ENCODE measurements at regions not wholly inside any gene's neighbourhood (a gene's known extent, or its start where the extent isn't known, plus 50 kb on each side); places are given as distances from the start of the nearest gene placed in this dataset.

DNA sequence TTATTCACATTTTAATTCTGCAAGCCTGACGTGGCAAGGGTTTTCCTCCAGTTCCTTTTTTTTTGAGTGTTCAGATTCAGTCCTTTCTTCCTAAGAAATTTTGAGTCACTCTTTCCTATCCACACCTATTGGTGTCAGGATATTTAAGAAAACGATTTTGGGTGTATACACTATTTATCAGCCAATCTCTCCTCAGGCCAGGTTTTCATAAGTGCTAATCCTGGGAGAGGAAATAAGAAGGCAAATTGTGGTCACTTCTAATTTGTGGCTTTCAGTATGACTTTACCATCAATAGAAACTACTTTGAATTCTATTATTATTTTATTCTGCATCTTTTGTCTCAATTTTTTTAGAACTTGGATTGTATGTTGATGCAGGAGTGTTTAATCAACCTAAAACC is 174.4 kb downstream of the DSEL start:
- Histone ChIP-seq H3K9ac (ENCODE audit: low read length) (no peak overlapping the region), H3K27me3 (ENCODE audit: insufficient read depth, low read length) (no peaks in the 10 kb centered on the region), H3K27ac (ENCODE audit: low read depth, low read length) (no peak overlapping the region), H3K9me3 (ENCODE audit: control insufficient read depth in 1 of 2, insufficient read depth in 1 of 2, low read depth in 1 of 2, low read length in 2 of 2) (peaks cover 4 to 5% of the 10 kb centered on the region in 2 experiments; a peak in 2 of 4 replicates), H3K36me3 (ENCODE audit: control insufficient read depth in 1 of 2, insufficient read depth in 2 of 2, low read length in 2 of 2) (no peaks in the 10 kb centered on the region), H2AFZ (ENCODE audit: low read depth, low read length, poor library complexity, severe bottlenecking) (no peak overlapping the region), H3K4me2 (ENCODE audit: low read length) (no peak overlapping the region), H3K9me2 (ENCODE audit: insufficient read depth) (no peaks in the 10 kb centered on the region), H3K4me1 (ENCODE audit: control insufficient read depth in 1 of 2, insufficient read depth in 2 of 2, low read length in 2 of 2) (no peaks in the 10 kb centered on the region), H4K20me1 (ENCODE audit: insufficient read depth) (no peaks in the 10 kb centered on the region), H3K79me2 (ENCODE audit: insufficient read depth, low read length) (no peaks in the 10 kb centered on the region), H3K4me3 (replicated peaks in 1 of 2; ENCODE audit: low read depth in 1 of 2, low read length in 2 of 2) (no peak overlapping the region)
- DNase-seq (ENCODE audit: low read depth, low spot score) (no peak), ATAC-seq (no peak)
- POLR2A ChIA-PET, result no interaction called here
- RAD21 ChIA-PET (ENCODE audit: low non-redundant PET in 1 of 2, low total read pairs in 2 of 2, uncharacterized antibody in 2 of 2, unreplicated experiment in 2 of 2), result no interaction called here
- CTCF ChIA-PET, result no interaction called here
- intact Hi-C loops (cut with micrococcal nuclease), result no loop called here
- BruUV-seq (replicated peaks), result no TSS peak
- no peak for TF ChIP-seq SIN3A (IDR thresholded peaks at IDR 0.05; ENCODE audit: low read depth)
- TF ChIP-seq, protein P1, sequence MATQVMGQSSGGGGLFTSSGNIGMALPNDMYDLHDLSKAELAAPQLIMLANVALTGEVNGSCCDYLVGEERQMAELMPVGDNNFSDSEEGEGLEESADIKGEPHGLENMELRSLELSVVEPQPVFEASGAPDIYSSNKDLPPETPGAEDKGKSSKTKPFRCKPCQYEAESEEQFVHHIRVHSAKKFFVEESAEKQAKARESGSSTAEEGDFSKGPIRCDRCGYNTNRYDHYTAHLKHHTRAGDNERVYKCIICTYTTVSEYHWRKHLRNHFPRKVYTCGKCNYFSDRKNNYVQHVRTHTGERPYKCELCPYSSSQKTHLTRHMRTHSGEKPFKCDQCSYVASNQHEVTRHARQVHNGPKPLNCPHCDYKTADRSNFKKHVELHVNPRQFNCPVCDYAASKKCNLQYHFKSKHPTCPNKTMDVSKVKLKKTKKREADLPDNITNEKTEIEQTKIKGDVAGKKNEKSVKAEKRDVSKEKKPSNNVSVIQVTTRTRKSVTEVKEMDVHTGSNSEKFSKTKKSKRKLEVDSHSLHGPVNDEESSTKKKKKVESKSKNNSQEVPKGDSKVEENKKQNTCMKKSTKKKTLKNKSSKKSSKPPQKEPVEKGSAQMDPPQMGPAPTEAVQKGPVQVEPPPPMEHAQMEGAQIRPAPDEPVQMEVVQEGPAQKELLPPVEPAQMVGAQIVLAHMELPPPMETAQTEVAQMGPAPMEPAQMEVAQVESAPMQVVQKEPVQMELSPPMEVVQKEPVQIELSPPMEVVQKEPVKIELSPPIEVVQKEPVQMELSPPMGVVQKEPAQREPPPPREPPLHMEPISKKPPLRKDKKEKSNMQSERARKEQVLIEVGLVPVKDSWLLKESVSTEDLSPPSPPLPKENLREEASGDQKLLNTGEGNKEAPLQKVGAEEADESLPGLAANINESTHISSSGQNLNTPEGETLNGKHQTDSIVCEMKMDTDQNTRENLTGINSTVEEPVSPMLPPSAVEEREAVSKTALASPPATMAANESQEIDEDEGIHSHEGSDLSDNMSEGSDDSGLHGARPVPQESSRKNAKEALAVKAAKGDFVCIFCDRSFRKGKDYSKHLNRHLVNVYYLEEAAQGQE (IDR thresholded peaks at IDR 0.05; ENCODE audit: low read depth), result no peak
- no peak for TF ChIP-seq CBX3 (IDR thresholded peaks at IDR 0.05; ENCODE audit: low read depth)
- TF ChIP-seq, protein P2, sequence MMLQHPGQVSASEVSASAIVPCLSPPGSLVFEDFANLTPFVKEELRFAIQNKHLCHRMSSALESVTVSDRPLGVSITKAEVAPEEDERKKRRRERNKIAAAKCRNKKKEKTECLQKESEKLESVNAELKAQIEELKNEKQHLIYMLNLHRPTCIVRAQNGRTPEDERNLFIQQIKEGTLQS (IDR thresholded peaks at IDR 0.05), result no peak
- no peak for TF ChIP-seq SP1 (IDR thresholded peaks at IDR 0.05; ENCODE audit: low read depth)
- no peak for TF ChIP-seq YY1 (IDR thresholded peaks at IDR 0.05; ENCODE audit: extremely low read depth, insufficient replicate concordance, low read depth, low read length)
- no peak for TF ChIP-seq EGR1 (IDR thresholded peaks at IDR 0.05; ENCODE audit: low read depth)
- TF ChIP-seq, protein P3, sequence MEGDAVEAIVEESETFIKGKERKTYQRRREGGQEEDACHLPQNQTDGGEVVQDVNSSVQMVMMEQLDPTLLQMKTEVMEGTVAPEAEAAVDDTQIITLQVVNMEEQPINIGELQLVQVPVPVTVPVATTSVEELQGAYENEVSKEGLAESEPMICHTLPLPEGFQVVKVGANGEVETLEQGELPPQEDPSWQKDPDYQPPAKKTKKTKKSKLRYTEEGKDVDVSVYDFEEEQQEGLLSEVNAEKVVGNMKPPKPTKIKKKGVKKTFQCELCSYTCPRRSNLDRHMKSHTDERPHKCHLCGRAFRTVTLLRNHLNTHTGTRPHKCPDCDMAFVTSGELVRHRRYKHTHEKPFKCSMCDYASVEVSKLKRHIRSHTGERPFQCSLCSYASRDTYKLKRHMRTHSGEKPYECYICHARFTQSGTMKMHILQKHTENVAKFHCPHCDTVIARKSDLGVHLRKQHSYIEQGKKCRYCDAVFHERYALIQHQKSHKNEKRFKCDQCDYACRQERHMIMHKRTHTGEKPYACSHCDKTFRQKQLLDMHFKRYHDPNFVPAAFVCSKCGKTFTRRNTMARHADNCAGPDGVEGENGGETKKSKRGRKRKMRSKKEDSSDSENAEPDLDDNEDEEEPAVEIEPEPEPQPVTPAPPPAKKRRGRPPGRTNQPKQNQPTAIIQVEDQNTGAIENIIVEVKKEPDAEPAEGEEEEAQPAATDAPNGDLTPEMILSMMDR (IDR thresholded peaks at IDR 0.05 in 2 of 3, conservative IDR thresholded peaks at IDR 0.05 in 1 of 3; ENCODE audit: borderline replicate concordance in 1 of 3, insufficient read depth in 1 of 3, low read depth in 2 of 3, low read length in 2 of 3), result no peak
- TF ChIP-seq, protein P4, sequence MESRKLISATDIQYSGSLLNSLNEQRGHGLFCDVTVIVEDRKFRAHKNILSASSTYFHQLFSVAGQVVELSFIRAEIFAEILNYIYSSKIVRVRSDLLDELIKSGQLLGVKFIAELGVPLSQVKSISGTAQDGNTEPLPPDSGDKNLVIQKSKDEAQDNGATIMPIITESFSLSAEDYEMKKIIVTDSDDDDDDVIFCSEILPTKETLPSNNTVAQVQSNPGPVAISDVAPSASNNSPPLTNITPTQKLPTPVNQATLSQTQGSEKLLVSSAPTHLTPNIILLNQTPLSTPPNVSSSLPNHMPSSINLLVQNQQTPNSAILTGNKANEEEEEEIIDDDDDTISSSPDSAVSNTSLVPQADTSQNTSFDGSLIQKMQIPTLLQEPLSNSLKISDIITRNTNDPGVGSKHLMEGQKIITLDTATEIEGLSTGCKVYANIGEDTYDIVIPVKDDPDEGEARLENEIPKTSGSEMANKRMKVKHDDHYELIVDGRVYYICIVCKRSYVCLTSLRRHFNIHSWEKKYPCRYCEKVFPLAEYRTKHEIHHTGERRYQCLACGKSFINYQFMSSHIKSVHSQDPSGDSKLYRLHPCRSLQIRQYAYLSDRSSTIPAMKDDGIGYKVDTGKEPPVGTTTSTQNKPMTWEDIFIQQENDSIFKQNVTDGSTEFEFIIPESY (IDR thresholded peaks at IDR 0.05; ENCODE audit: extremely low read depth, insufficient replicate concordance, low read length), result no peak
- TF ChIP-seq TCF7L2 (IDR thresholded peaks at IDR 0.05; ENCODE audit: borderline replicate concordance, extremely low read depth, insufficient read depth, insufficient read length), result no peak
- TF ChIP-seq FOSL1 (IDR thresholded peaks at IDR 0.05; ENCODE audit: low read depth), result no peak
- TF ChIP-seq EZH2phosphoT487 (IDR thresholded peaks at IDR 0.05; ENCODE audit: borderline replicate concordance), result no peak
- TF ChIP-seq ZFX (IDR thresholded peaks at IDR 0.05), result no peak
- TF ChIP-seq ELF1 (IDR thresholded peaks at IDR 0.05; ENCODE audit: borderline replicate concordance, low read depth), result no peak
- TF ChIP-seq CEBPB (IDR thresholded peaks at IDR 0.05; ENCODE audit: low read depth), result no peak

Data from HCT116 (cell line).